Subcutaneous abdominal adipose tissue (tissue), 5 donors: ENCODE measurements at regions not wholly inside any gene's neighbourhood (a gene's known extent, or its start where the extent isn't known, plus 50 kb on each side); places are given as distances from the start of the nearest gene placed in this dataset.

Source experiments
- H3K27ac ChIP-seq: one replicate; pipeline ENCODE4 v1.7.0; 2013; ENCODE audit warnings: low read depth, mild to moderate bottlenecking, inconsistent platforms, low read length, moderate library complexity
- H3K27me3 ChIP-seq, 5 donors: one replicate each; pipeline ENCODE4 v1.7.0; 2013; ENCODE audit warnings: low read length in 5 of 5, inconsistent platforms in 1 of 5; ENCODE audit not compliant: control insufficient read depth in 5 of 5, insufficient read depth in 4 of 5
- H3K36me3 ChIP-seq, 5 donors: one replicate each; pipeline ENCODE4 v1.7.0; 2013; ENCODE audit warnings: low read length in 5 of 5; ENCODE audit not compliant: control insufficient read depth in 5 of 5, insufficient read depth in 5 of 5
- H3K4me1 ChIP-seq, 5 donors: one replicate each; pipeline ENCODE4 v1.7.0; 2013; ENCODE audit warnings: low read length in 5 of 5, mild to moderate bottlenecking in 3 of 5, moderate library complexity in 1 of 5; ENCODE audit not compliant: control insufficient read depth in 5 of 5, insufficient read depth in 5 of 5
- H3K4me3 ChIP-seq, 5 donors: one replicate each; pipeline ENCODE4 v1.7.0; 2013; ENCODE audit warnings: low read length in 5 of 5, low read depth in 1 of 5
- H3K9ac ChIP-seq, 5 donors: one replicate each; pipeline ENCODE4 v1.7.0; 2013; ENCODE audit warnings: low read length in 5 of 5, mild to moderate bottlenecking in 4 of 5, moderate library complexity in 3 of 5
- H3K9me3 ChIP-seq, 5 donors: one replicate each; pipeline ENCODE4 v1.7.0; 2013; ENCODE audit warnings: low read length in 5 of 5; ENCODE audit not compliant: control insufficient read depth in 5 of 5
- donor health status: healthy.
- donor health status: healthy.
- donor health status: healthy.
- donor health status: healthy.
- donor health status: healthy.

GRCh38 chr1:5578690-5579089 lies 413.5 kb downstream of the NPHP4 start:
- no peak overlapping the region for H3K4me3 ChIP-seq
- no peak overlapping the region for H3K9ac ChIP-seq
- H3K9me3 ChIP-seq: no peaks in the 10 kb centered on the region
- H3K36me3 ChIP-seq: no peaks in the 10 kb centered on the region
- no peak overlapping the region for H3K27ac ChIP-seq
- no peaks in the 10 kb centered on the region for H3K4me1 ChIP-seq
- peaks cover 4 to 25% (median 8%) of the 10 kb centered on the region in 5 donors for H3K27me3 ChIP-seq

GRCh38 chr1:5577255-5578040 lies 414.8 kb downstream of the NPHP4 start:
- no peak overlapping the region for H3K4me3 ChIP-seq
- H3K27ac ChIP-seq: no peak overlapping the region
- H3K4me1 ChIP-seq: no peaks in the 10 kb centered on the region
- no peaks in the 10 kb centered on the region for H3K36me3 ChIP-seq
- peaks cover 3 to 16% (median 7%) of the 10 kb centered on the region in 5 donors for H3K27me3 ChIP-seq
- H3K9me3 ChIP-seq: no peaks in the 10 kb centered on the region
- H3K9ac ChIP-seq: no peak overlapping the region

GRCh38 chr1:5576673-5577065 lies 415.6 kb downstream of the NPHP4 start:
- Histone ChIP-seq H3K4me3 (no peak overlapping the region), H3K9ac (no peak overlapping the region), H3K36me3 (no peaks in the 10 kb centered on the region), H3K9me3 (peaks cover 0 to 3% (median 0%) of the 10 kb centered on the region in 5 donors), H3K4me1 (no peaks in the 10 kb centered on the region), H3K27ac (no peak overlapping the region), H3K27me3 (peaks cover 0 to 16% (median 7%) of the 10 kb centered on the region in 5 donors)

- no peaks in the 10 kb centered on the region for H3K4me1 ChIP-seq
- no peak overlapping the region for H3K4me3 ChIP-seq
- peaks cover 0 to 16% (median 7%) of the 10 kb centered on the region in 5 donors for H3K27me3 ChIP-seq
- no peak overlapping the region for H3K9ac ChIP-seq
- H3K36me3 ChIP-seq: no peaks in the 10 kb centered on the region
- peaks cover 0 to 8% (median 3%) of the 10 kb centered on the region in 5 donors for H3K9me3 ChIP-seq
- no peak overlapping the region for H3K27ac ChIP-seq
These were observed 416.1 kb downstream of the NPHP4 start for GRCh38 chr1:5576011-5576672.

GRCh38 chr1:5575396-5575940 lies 416.8 kb downstream of the NPHP4 start:
- H3K27ac ChIP-seq: no peak overlapping the region
- no peak overlapping the region for H3K4me3 ChIP-seq
- peaks cover 0 to 14% (median 7%) of the 10 kb centered on the region in 5 donors for H3K27me3 ChIP-seq
- no peaks in the 10 kb centered on the region for H3K4me1 ChIP-seq
- H3K9me3 ChIP-seq: peaks cover 0 to 11% (median 6%) of the 10 kb centered on the region in 5 donors
- H3K9ac ChIP-seq: no peak overlapping the region
- no peaks in the 10 kb centered on the region for H3K36me3 ChIP-seq

GRCh38 chr1:5574641-5575040 lies 417.6 kb downstream of the NPHP4 start:
- Histone ChIP-seq H3K27ac (no peak overlapping the region), H3K9me3 (peaks cover 0 to 14% (median 7%) of the 10 kb centered on the region in 5 donors), H3K4me1 (no peaks in the 10 kb centered on the region), H3K27me3 (peaks cover 0 to 11% (median 7%) of the 10 kb centered on the region in 5 donors), H3K36me3 (no peaks in the 10 kb centered on the region), H3K9ac (no peak overlapping the region), H3K4me3 (no peak overlapping the region)

- no peak overlapping the region for H3K4me3 ChIP-seq
- H3K27me3 ChIP-seq: peaks cover 0 to 11% (median 7%) of the 10 kb centered on the region in 5 donors
- no peaks in the 10 kb centered on the region for H3K4me1 ChIP-seq
- no peak overlapping the region for H3K27ac ChIP-seq
- no peaks in the 10 kb centered on the region for H3K36me3 ChIP-seq
- no peak overlapping the region for H3K9ac ChIP-seq
- peaks cover 0 to 26% (median 17%) of the 10 kb centered on the region in 5 donors for H3K9me3 ChIP-seq
These were observed 419.4 kb downstream of the NPHP4 start for GRCh38 chr1:5572794-5573193.

- no peaks in the 10 kb centered on the region for H3K4me1 ChIP-seq
- no peaks in the 10 kb centered on the region for H3K36me3 ChIP-seq
- no peak overlapping the region for H3K4me3 ChIP-seq
- H3K9me3 ChIP-seq: peaks cover 0 to 26% (median 17%) of the 10 kb centered on the region in 5 donors
- no peak overlapping the region for H3K27ac ChIP-seq
- no peak overlapping the region for H3K9ac ChIP-seq
- H3K27me3 ChIP-seq: peaks cover 0 to 11% (median 7%) of the 10 kb centered on the region in 5 donors
These were observed 420.3 kb downstream of the NPHP4 start for GRCh38 chr1:5571861-5572401.

GRCh38 chr1:5571438-5571837 lies 420.8 kb downstream of the NPHP4 start:
- Histone ChIP-seq H3K9me3 (peaks cover 0 to 26% (median 17%) of the 10 kb centered on the region in 5 donors), H3K9ac (no peak overlapping the region), H3K4me1 (no peaks in the 10 kb centered on the region), H3K4me3 (peak overlapping the region in 1 of 5 donors; percentile 11), H3K27me3 (peaks cover 0 to 8% (median 4%) of the 10 kb centered on the region in 5 donors), H3K27ac (no peak overlapping the region), H3K36me3 (no peaks in the 10 kb centered on the region)

- Histone ChIP-seq H3K27me3 (peaks cover 0 to 9% (median 2%) of the 10 kb centered on the region in 5 donors), H3K4me1 (no peaks in the 10 kb centered on the region), H3K9ac (no peak overlapping the region), H3K27ac (no peak overlapping the region), H3K9me3 (peaks cover 0 to 26% (median 17%) of the 10 kb centered on the region in 5 donors), H3K4me3 (no peak overlapping the region), H3K36me3 (no peaks in the 10 kb centered on the region)
These were observed 421.3 kb downstream of the NPHP4 start for GRCh38 chr1:5570931-5571330.
